OCI-LY7 (cell line): ENCODE measurements at regions not wholly inside any gene's neighbourhood (a gene's known extent, or its start where the extent isn't known, plus 50 kb on each side); places are given as distances from the start of the nearest gene placed in this dataset.

Source experiments
- BruUV-seq: library from RNA; stranded (reverse); fragments of 400-500 nt; replicated peaks from 2 replicates; lab custom pipeline; 2021; lab: Mats Ljungman, UMichigan
- CTCF ChIA-PET: fragments of 300-600 bp; sonication (Branson Sonifier 250); formaldehyde crosslinking; loops from one replicate; lab custom pipeline; 2022; ENCODE audit warnings: antibody characterized with exemption; ENCODE audit not compliant: unreplicated experiment; lab: Charles Lee
- POLR2A ChIA-PET: fragments of 300-600 bp; sonication (Branson Sonifier 250); formaldehyde crosslinking; loops from one replicate; lab custom pipeline; 2022; ENCODE audit warnings: antibody characterized with exemption; lab: Charles Lee
- DNase-seq: peaks from one replicate; pipeline ENCODE4 v3.0.0-alpha.2; 2015; ENCODE audit warnings: low spot score
- H2AFZ ChIP-seq: fragments of 200-600 bp; sonication (generic), shearing (Covaris generic); 2 replicates; pipeline ENCODE4 v1.6.1; 2014; ENCODE audit warnings: mild to moderate bottlenecking, antibody characterized with exemption, low read length, moderate library complexity
- H3K27ac ChIP-seq: fragments of 200-600 bp; sonication (generic); 2 replicates; pipeline ENCODE4 v1.5.1; 2014; ENCODE audit warnings: mixed run types, low read depth, mild to moderate bottlenecking, moderate library complexity, low read length, inconsistent platforms; ENCODE audit not compliant: poor library complexity, severe bottlenecking
- H3K36me3 ChIP-seq: fragments of 200-600 bp; sonication (generic); 2 replicates; pipeline ENCODE4 v1.6.1; 2014; ENCODE audit warnings: mild to moderate bottlenecking, antibody characterized with exemption, low read length, moderate library complexity, mixed read lengths; ENCODE audit not compliant: insufficient read depth
- H3K4me1 ChIP-seq: fragments of 200-600 bp; sonication (generic); 2 replicates; pipeline ENCODE4 v1.5.1; 2014; ENCODE audit warnings: mild to moderate bottlenecking, low read length; ENCODE audit not compliant: insufficient read depth, poor library complexity, severe bottlenecking
- H3K4me2 ChIP-seq: fragments of 200-600 bp; sonication (generic); 2 replicates; pipeline ENCODE4 v1.6.1; 2014; ENCODE audit warnings: mild to moderate bottlenecking, low read length
- H3K4me3 ChIP-seq: fragments of 200-600 bp; sonication (generic); 2 replicates; pipeline ENCODE4 v1.5.1; 2014; ENCODE audit warnings: mild to moderate bottlenecking, low read depth, low read length; ENCODE audit not compliant: poor library complexity, severe bottlenecking
- H3K79me2 ChIP-seq: fragments of 200-600 bp; sonication (generic); 2 replicates; pipeline ENCODE4 v1.6.1; 2016; ENCODE audit warnings: low read depth, mild to moderate bottlenecking, low read length, moderate library complexity, mixed read lengths; ENCODE audit not compliant: insufficient read depth
- H3K9me2 ChIP-seq: fragments of 200-600 bp; sonication (generic); 2 replicates; pipeline ENCODE4 v1.6.1; 2016; ENCODE audit warnings: mild to moderate bottlenecking, low read length, mixed read lengths; ENCODE audit not compliant: insufficient read depth
- H3K9me3 ChIP-seq: fragments of 200-600 bp; sonication (generic); 2 replicates; pipeline ENCODE4 v1.6.1; 2014; ENCODE audit warnings: mild to moderate bottlenecking, mixed run types, low read length, mixed read lengths
- H4K20me1 ChIP-seq: fragments of 200-600 bp; sonication (generic); 2 replicates; pipeline ENCODE4 v1.6.1; 2014; ENCODE audit warnings: mild to moderate bottlenecking, antibody characterized with exemption, low read length, moderate library complexity, mixed read lengths; ENCODE audit not compliant: insufficient read depth
- EZH2phosphoT487 ChIP-seq: fragments of 200-600 bp; sonication (generic); IDR thresholded peaks from 2 replicates; pipeline ENCODE4 v1.6.1; 2018; ENCODE audit warnings: low read depth, borderline replicate concordance, mild to moderate bottlenecking, mixed run types, antibody characterized with exemption, low read length, moderate library complexity, mixed read lengths
- intact Hi-C: fragments of 100-400 bp; cut with micrococcal nuclease; formaldehyde crosslinking; loops from one replicate; pipeline ENCODE4 v1.10.0; 2022; ENCODE audit not compliant: unreplicated experiment
- TF ChIP-seq, protein P1 (sequence below): fragments of 200-600 bp; sonication (generic); conservative IDR thresholded peaks from 2 replicates; pipeline ENCODE4 v1.5.1; 2014; ENCODE audit warnings: mild to moderate bottlenecking, antibody characterized with exemption, low read length, moderate library complexity, mixed read lengths

DNA sequence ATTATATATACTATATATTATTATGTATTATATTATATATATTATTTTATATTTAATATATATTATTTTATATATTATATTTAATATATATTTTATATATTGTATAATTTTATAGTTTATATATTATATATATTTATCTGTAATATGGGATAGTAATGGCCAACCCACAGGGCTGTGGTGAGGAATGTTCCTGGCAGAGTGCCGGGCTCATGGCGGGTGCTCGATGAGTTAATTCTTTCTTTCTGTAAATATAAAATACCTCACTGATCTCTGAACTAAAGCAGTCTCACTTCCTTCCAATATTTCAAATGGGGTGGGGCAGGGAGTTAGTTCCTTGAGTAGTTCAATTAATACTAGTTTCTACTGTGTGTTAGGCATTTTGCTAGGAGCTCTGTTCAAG lies 389.4 kb downstream of the TSN start:
- Histone ChIP-seq H3K4me2 (no peak overlapping the region), H3K27ac (no peak overlapping the region), H3K4me1 (no peaks in the 10 kb centered on the region), H3K9me2 (no peaks in the 10 kb centered on the region), H3K9me3 (no peaks in the 10 kb centered on the region), H4K20me1 (no peaks in the 10 kb centered on the region), H3K79me2 (no peaks in the 10 kb centered on the region), H3K4me3 (no peak overlapping the region), H2AFZ (no peak overlapping the region), H3K36me3 (no peaks in the 10 kb centered on the region)
- BruUV-seq = no TSS peak
- DNase-seq = no peak
- intact Hi-C loops = no loop called here
- CTCF ChIA-PET = no interaction called here
- no peak for TF ChIP-seq EZH2phosphoT487
- TF ChIP-seq, protein P1, sequence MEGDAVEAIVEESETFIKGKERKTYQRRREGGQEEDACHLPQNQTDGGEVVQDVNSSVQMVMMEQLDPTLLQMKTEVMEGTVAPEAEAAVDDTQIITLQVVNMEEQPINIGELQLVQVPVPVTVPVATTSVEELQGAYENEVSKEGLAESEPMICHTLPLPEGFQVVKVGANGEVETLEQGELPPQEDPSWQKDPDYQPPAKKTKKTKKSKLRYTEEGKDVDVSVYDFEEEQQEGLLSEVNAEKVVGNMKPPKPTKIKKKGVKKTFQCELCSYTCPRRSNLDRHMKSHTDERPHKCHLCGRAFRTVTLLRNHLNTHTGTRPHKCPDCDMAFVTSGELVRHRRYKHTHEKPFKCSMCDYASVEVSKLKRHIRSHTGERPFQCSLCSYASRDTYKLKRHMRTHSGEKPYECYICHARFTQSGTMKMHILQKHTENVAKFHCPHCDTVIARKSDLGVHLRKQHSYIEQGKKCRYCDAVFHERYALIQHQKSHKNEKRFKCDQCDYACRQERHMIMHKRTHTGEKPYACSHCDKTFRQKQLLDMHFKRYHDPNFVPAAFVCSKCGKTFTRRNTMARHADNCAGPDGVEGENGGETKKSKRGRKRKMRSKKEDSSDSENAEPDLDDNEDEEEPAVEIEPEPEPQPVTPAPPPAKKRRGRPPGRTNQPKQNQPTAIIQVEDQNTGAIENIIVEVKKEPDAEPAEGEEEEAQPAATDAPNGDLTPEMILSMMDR = no peak
- POLR2A ChIA-PET = no interaction called here

DNA sequence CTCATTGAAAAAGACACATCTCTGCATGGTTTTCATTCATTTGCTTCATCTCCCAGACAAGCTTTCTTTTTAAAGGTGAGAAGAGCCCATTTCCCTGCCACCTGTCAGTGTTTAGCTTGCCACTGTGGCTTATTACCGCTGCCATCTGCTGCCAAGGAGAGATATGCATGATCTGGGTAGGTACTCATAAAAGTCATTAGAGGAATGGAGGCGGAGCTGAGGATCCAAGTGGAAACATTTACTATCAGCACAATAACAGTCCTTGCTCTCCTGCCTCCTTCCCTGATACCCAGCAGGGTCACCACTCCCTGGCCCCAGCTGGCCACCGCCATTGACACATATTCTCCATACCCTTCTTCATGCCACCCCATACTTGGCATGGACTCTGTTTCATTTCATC lies 390.4 kb downstream of the TSN start:
- no TSS peak for BruUV-seq
- Histone ChIP-seq H3K4me1 (no peaks in the 10 kb centered on the region), H3K9me2 (no peaks in the 10 kb centered on the region), H3K79me2 (no peaks in the 10 kb centered on the region), H3K36me3 (no peaks in the 10 kb centered on the region), H3K27ac (no peak overlapping the region), H3K9me3 (no peaks in the 10 kb centered on the region), H2AFZ (no peak overlapping the region), H4K20me1 (no peaks in the 10 kb centered on the region), H3K4me3 (no peak overlapping the region), H3K4me2 (no peak overlapping the region)
- ChIA-PET POLR2A (no interaction called here), CTCF (no interaction called here)
- TF ChIP-seq, protein P1 = no peak
- TF ChIP-seq EZH2phosphoT487 = no peak
- no peak for DNase-seq
- intact Hi-C loops = no loop called here

DNA sequence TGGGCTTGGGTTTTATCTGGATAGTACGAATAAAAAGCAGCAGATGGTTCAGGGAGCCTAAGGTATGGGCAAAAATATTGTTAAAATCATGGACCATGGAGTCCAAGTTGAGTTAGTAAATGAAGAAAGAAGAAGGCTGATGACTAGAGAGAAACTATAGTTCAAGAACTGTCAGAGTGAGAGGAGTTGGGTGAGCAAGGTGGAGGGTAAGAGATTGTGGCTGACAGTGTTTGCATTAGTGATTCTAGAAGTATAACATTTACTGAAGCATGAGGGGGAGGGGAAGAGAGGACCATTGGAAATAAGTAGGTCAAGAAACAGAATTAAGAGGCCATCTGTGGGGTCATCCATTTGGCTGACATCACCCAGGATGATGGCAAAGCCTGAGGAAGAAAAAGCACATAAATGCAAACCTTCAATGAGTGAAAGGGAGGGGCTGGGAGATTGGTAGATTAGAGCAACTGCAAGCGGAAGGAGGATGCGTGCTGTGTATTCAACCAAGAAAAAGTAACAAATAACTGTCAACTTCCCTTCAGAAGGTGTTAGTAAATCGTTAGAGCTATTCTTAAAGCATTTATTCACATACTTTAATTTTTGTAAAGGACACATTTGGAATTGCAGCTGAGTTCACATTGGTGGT lies 392.8 kb downstream of the TSN start:
- H4K20me1 ChIP-seq = no peaks in the 10 kb centered on the region
- H3K4me3 ChIP-seq = no peak overlapping the region
- DNase-seq = peak; percentile 4
- no peak for TF ChIP-seq EZH2phosphoT487
- TF ChIP-seq, protein P1 = no peak
- BruUV-seq = no TSS peak
- H3K4me1 ChIP-seq = no peaks in the 10 kb centered on the region
- ChIA-PET CTCF (no interaction called here), POLR2A (interaction anchor here (0.6 kb wide), 1 partner anchor 313 kb away, joined by 3 read pairs; no protein-coding TSS in a partner anchor)
- no peaks in the 10 kb centered on the region for H3K36me3 ChIP-seq
- no peak overlapping the region for H3K4me2 ChIP-seq
- intact Hi-C loops = no loop called here
- H2AFZ ChIP-seq = no peak overlapping the region
- H3K9me2 ChIP-seq = no peaks in the 10 kb centered on the region
- no peaks in the 10 kb centered on the region for H3K9me3 ChIP-seq
- no peaks in the 10 kb centered on the region for H3K79me2 ChIP-seq
- no peak overlapping the region for H3K27ac ChIP-seq
